ENCODE measurements at regions not wholly inside any gene's neighbourhood (a gene's known extent, or its start where the extent isn't known, plus 50 kb on each side); places are given as distances from the start of the nearest gene placed in this dataset.
"Not testable (repeated sequence)": the region's sequence is repeated elsewhere in the genome, so short reads cannot be mapped to it uniquely, and the experiment has no call there.

- not testable (repeated sequence) for H3K36me3 ChIP-seq (ENCODE audit: control insufficient read depth, insufficient read depth, low read length); H3K9ac ChIP-seq (ENCODE audit: low read depth, low read length); H3K27ac ChIP-seq (ENCODE audit: low read depth, low read length); H3K9me3 ChIP-seq (ENCODE audit: control insufficient read depth, insufficient read depth, low read length); H3K27me3 ChIP-seq (ENCODE audit: control insufficient read depth, insufficient read depth, low read length); H3K4me1 ChIP-seq (ENCODE audit: control insufficient read depth, insufficient read depth, low read length); H3K4me3 ChIP-seq (ENCODE audit: low read depth, low read length)
Observed at GRCh38 chr12:93238512-93239262, 139.0 kb upstream of the NUDT4 start.

- not testable (repeated sequence) for H3K4me3 ChIP-seq (ENCODE audit: low read depth, low read length); H3K9me3 ChIP-seq (ENCODE audit: control insufficient read depth, insufficient read depth, low read length); H3K36me3 ChIP-seq (ENCODE audit: control insufficient read depth, insufficient read depth, low read length); H3K9ac ChIP-seq (ENCODE audit: low read depth, low read length); H3K27ac ChIP-seq (ENCODE audit: low read depth, low read length); H3K27me3 ChIP-seq (ENCODE audit: control insufficient read depth, insufficient read depth, low read length); H3K4me1 ChIP-seq (ENCODE audit: control insufficient read depth, insufficient read depth, low read length)
Observed at GRCh38 chr12:93239789-93240188, 137.9 kb upstream of the NUDT4 start.

GRCh38 chr12:93242154-93242972 lies 135.4 kb upstream of the NUDT4 start:
- Histone ChIP-seq H3K9ac (ENCODE audit: low read depth, low read length) (no peak overlapping the region), H3K9me3 (ENCODE audit: control insufficient read depth, insufficient read depth, low read length) (0 out of 2 replicates have a peak, but pooled peaks cover 4% of the 10 kb centered on the region), H3K4me1 (ENCODE audit: control insufficient read depth, insufficient read depth, low read length) (no peaks in the 10 kb centered on the region), H3K27ac (ENCODE audit: low read depth, low read length) (no peak overlapping the region), H3K36me3 (ENCODE audit: control insufficient read depth, insufficient read depth, low read length) (no peaks in the 10 kb centered on the region), H3K4me3 (ENCODE audit: low read depth, low read length) (no peak overlapping the region), H3K27me3 (ENCODE audit: control insufficient read depth, insufficient read depth, low read length) (no peaks in the 10 kb centered on the region)

- Histone ChIP-seq H3K36me3 (ENCODE audit: control insufficient read depth, insufficient read depth, low read length) (no peaks in the 10 kb centered on the region), H3K4me1 (ENCODE audit: control insufficient read depth, insufficient read depth, low read length) (no peaks in the 10 kb centered on the region), H3K27ac (ENCODE audit: low read depth, low read length) (no peak overlapping the region), H3K9me3 (ENCODE audit: control insufficient read depth, insufficient read depth, low read length) (0 out of 2 replicates have a peak, but pooled peaks cover 4% of the 10 kb centered on the region), H3K27me3 (ENCODE audit: control insufficient read depth, insufficient read depth, low read length) (no peaks in the 10 kb centered on the region), H3K9ac (ENCODE audit: low read depth, low read length) (no peak overlapping the region), H3K4me3 (ENCODE audit: low read depth, low read length) (no peak overlapping the region)
Observed at GRCh38 chr12:93243382-93243688, 134.4 kb upstream of the NUDT4 start.

GRCh38 chr12:93243689-93244513 lies 133.8 kb upstream of the NUDT4 start:
- no peaks in the 10 kb centered on the region for H3K36me3 ChIP-seq (ENCODE audit: control insufficient read depth, insufficient read depth, low read length)
- H3K27ac ChIP-seq (ENCODE audit: low read depth, low read length), result no peak overlapping the region
- no peak overlapping the region for H3K4me3 ChIP-seq (ENCODE audit: low read depth, low read length)
- H3K9me3 ChIP-seq (ENCODE audit: control insufficient read depth, insufficient read depth, low read length), result no peaks in the 10 kb centered on the region
- no peaks in the 10 kb centered on the region for H3K4me1 ChIP-seq (ENCODE audit: control insufficient read depth, insufficient read depth, low read length)
- H3K9ac ChIP-seq (ENCODE audit: low read depth, low read length), result no peak overlapping the region
- no peaks in the 10 kb centered on the region for H3K27me3 ChIP-seq (ENCODE audit: control insufficient read depth, insufficient read depth, low read length)

GRCh38 chr12:93244514-93245077 lies 133.1 kb upstream of the NUDT4 start:
- no peaks in the 10 kb centered on the region for H3K27me3 ChIP-seq (ENCODE audit: control insufficient read depth, insufficient read depth, low read length)
- no peak overlapping the region for H3K4me3 ChIP-seq (ENCODE audit: low read depth, low read length)
- no peak overlapping the region for H3K27ac ChIP-seq (ENCODE audit: low read depth, low read length)
- H3K36me3 ChIP-seq (ENCODE audit: control insufficient read depth, insufficient read depth, low read length), result no peaks in the 10 kb centered on the region
- H3K9me3 ChIP-seq (ENCODE audit: control insufficient read depth, insufficient read depth, low read length), result no peaks in the 10 kb centered on the region
- no peaks in the 10 kb centered on the region for H3K4me1 ChIP-seq (ENCODE audit: control insufficient read depth, insufficient read depth, low read length)
- no peak overlapping the region for H3K9ac ChIP-seq (ENCODE audit: low read depth, low read length)

GRCh38 chr12:93245543-93245942 lies 132.2 kb upstream of the NUDT4 start:
- Histone ChIP-seq H3K9ac (ENCODE audit: low read depth, low read length) (no peak overlapping the region), H3K36me3 (ENCODE audit: control insufficient read depth, insufficient read depth, low read length) (no peaks in the 10 kb centered on the region), H3K4me1 (ENCODE audit: control insufficient read depth, insufficient read depth, low read length) (no peaks in the 10 kb centered on the region), H3K27me3 (ENCODE audit: control insufficient read depth, insufficient read depth, low read length) (no peaks in the 10 kb centered on the region), H3K4me3 (ENCODE audit: low read depth, low read length) (no peak overlapping the region), H3K9me3 (ENCODE audit: control insufficient read depth, insufficient read depth, low read length) (no peaks in the 10 kb centered on the region), H3K27ac (ENCODE audit: low read depth, low read length) (no peak overlapping the region)

- Histone ChIP-seq H3K27ac (ENCODE audit: low read depth, low read length) (no peak overlapping the region), H3K9me3 (ENCODE audit: control insufficient read depth, insufficient read depth, low read length) (no peaks in the 10 kb centered on the region), H3K27me3 (ENCODE audit: control insufficient read depth, insufficient read depth, low read length) (no peaks in the 10 kb centered on the region), H3K4me1 (ENCODE audit: control insufficient read depth, insufficient read depth, low read length) (no peaks in the 10 kb centered on the region), H3K4me3 (ENCODE audit: low read depth, low read length) (no peak overlapping the region), H3K9ac (ENCODE audit: low read depth, low read length) (no peak overlapping the region), H3K36me3 (ENCODE audit: control insufficient read depth, insufficient read depth, low read length) (no peaks in the 10 kb centered on the region)
Observed at GRCh38 chr12:93247313-93247991, 130.3 kb upstream of the NUDT4 start.

- H3K4me1 ChIP-seq (ENCODE audit: control insufficient read depth, insufficient read depth, low read length), result no peaks in the 10 kb centered on the region
- H3K9ac ChIP-seq (ENCODE audit: low read depth, low read length), result no peak overlapping the region
- peaks cover 23% of the 10 kb centered on the region for H3K9me3 ChIP-seq (ENCODE audit: control insufficient read depth, insufficient read depth, low read length)
- H3K27ac ChIP-seq (ENCODE audit: low read depth, low read length), result no peak overlapping the region
- H3K4me3 ChIP-seq (ENCODE audit: low read depth, low read length), result no peak overlapping the region
- H3K27me3 ChIP-seq (ENCODE audit: control insufficient read depth, insufficient read depth, low read length), result no peaks in the 10 kb centered on the region
- H3K36me3 ChIP-seq (ENCODE audit: control insufficient read depth, insufficient read depth, low read length), result no peaks in the 10 kb centered on the region
Observed at GRCh38 chr12:93252221-93252620, 125.5 kb upstream of the NUDT4 start.

- Histone ChIP-seq H3K4me3 (ENCODE audit: low read depth, low read length) (no peak overlapping the region), H3K27ac (ENCODE audit: low read depth, low read length) (no peak overlapping the region), H3K27me3 (ENCODE audit: control insufficient read depth, insufficient read depth, low read length) (no peaks in the 10 kb centered on the region), H3K9ac (ENCODE audit: low read depth, low read length) (no peak overlapping the region), H3K4me1 (ENCODE audit: control insufficient read depth, insufficient read depth, low read length) (peaks cover 10% of the 10 kb centered on the region), H3K36me3 (ENCODE audit: control insufficient read depth, insufficient read depth, low read length) (no peaks in the 10 kb centered on the region), H3K9me3 (ENCODE audit: control insufficient read depth, insufficient read depth, low read length) (peaks cover 23% of the 10 kb centered on the region)
Observed at GRCh38 chr12:93254911-93255310, 122.8 kb upstream of the NUDT4 start.
